Suppressor macrophage (primary cell): ENCODE measurements at regions not wholly inside any gene's neighbourhood (a gene's known extent, or its start where the extent isn't known, plus 50 kb on each side); places are given as distances from the start of the nearest gene placed in this dataset.

Source experiments
- DNase-seq, 4 experiments: peaks; one replicate each; pipeline ENCODE4 v3.0.0-alpha.2; 2020 to 2022

- DNase-seq: no peak
These were observed 1314.6 kb upstream of the GBE1 start for GRCh38 chr3:83076041-83076440.

- no peak for DNase-seq
These were observed 1313.0 kb upstream of the GBE1 start for GRCh38 chr3:83074485-83074884.

- no peak for DNase-seq
These were observed 1304.5 kb upstream of the GBE1 start for GRCh38 chr3:83065851-83066460.

- no peak for DNase-seq
These were observed 1302.0 kb upstream of the GBE1 start for GRCh38 chr3:83063446-83063845.

- DNase-seq: no peak
These were observed 1287.1 kb upstream of the GBE1 start for GRCh38 chr3:83048556-83048955.

- no peak for DNase-seq
These were observed 1278.0 kb upstream of the GBE1 start for GRCh38 chr3:83039422-83039821.

GRCh38 chr3:83035704-83036010 lies 1274.2 kb upstream of the GBE1 start:
- no peak for DNase-seq

GRCh38 chr3:83034806-83035703 lies 1273.6 kb upstream of the GBE1 start:
- no peak for DNase-seq

GRCh38 chr3:83033133-83033532 lies 1271.7 kb upstream of the GBE1 start:
- no peak for DNase-seq

- no peak for DNase-seq
These were observed 1261.6 kb upstream of the GBE1 start for GRCh38 chr3:83023086-83023485.

- no peak for DNase-seq
These were observed 1250.0 kb upstream of the GBE1 start for GRCh38 chr3:83011481-83011880.

- no peak for DNase-seq
These were observed 1242.5 kb upstream of the GBE1 start for GRCh38 chr3:83003917-83004316.

GRCh38 chr3:83002869-83003445 lies 1241.5 kb upstream of the GBE1 start:
- DNase-seq: no peak

GRCh38 chr3:82999777-83000176 lies 1238.3 kb upstream of the GBE1 start:
- no peak for DNase-seq

- no peak for DNase-seq
These were observed 1216.9 kb upstream of the GBE1 start for GRCh38 chr3:82978368-82978767.

- DNase-seq: no peak
These were observed 1216.4 kb upstream of the GBE1 start for GRCh38 chr3:82977871-82978270.

GRCh38 chr3:82973791-82974190 lies 1212.3 kb upstream of the GBE1 start:
- DNase-seq: no peak

GRCh38 chr3:82960379-82960778 lies 1198.9 kb upstream of the GBE1 start:
- no peak for DNase-seq

GRCh38 chr3:82957696-82958095 lies 1196.3 kb upstream of the GBE1 start:
- no peak for DNase-seq

GRCh38 chr3:82957079-82957478 lies 1195.6 kb upstream of the GBE1 start:
- no peak for DNase-seq

GRCh38 chr3:82954486-82954885 lies 1193.0 kb upstream of the GBE1 start:
- no peak for DNase-seq

- no peak for DNase-seq
These were observed 1180.6 kb upstream of the GBE1 start for GRCh38 chr3:82942041-82942440.

GRCh38 chr3:82940124-82940523 lies 1178.7 kb upstream of the GBE1 start:
- no peak for DNase-seq

GRCh38 chr3:82939491-82940097 lies 1178.1 kb upstream of the GBE1 start:
- no peak for DNase-seq
